OCI-LY3 (cell line): ENCODE measurements at regions not wholly inside any gene's neighbourhood (a gene's known extent, or its start where the extent isn't known, plus 50 kb on each side); places are given as distances from the start of the nearest gene placed in this dataset.

ENCODE experiments used
- H2AFZ ChIP-seq: fragments of 200-600, 300-600 bp; shearing (Covaris generic); 2 replicates; pipeline ENCODE4 v1.6.0; 2014; ENCODE audit warnings: antibody characterized with exemption, low read depth, low read length
- H3K27ac ChIP-seq: fragments of 200-600, 300-600 bp; sonication (generic); 2 replicates; pipeline ENCODE4 v1.5.1; 2014; ENCODE audit warnings: mild to moderate bottlenecking, low read length, moderate library complexity, mixed read lengths
- H3K27me3 ChIP-seq: fragments of 200-600, 300-600 bp; sonication (generic); 2 replicates; pipeline ENCODE4 v1.6.1; 2014; ENCODE audit warnings: low read depth, low read length, mixed read lengths
- H3K36me3 ChIP-seq: fragments of 200-600, 300-600 bp; sonication (generic); replicated peaks from 2 replicates; pipeline ENCODE3; 2014; ENCODE audit warnings: low read depth, low read length, mixed read lengths
- H3K4me1 ChIP-seq: fragments of 300-600, 200-600 bp; sonication (generic); 2 replicates; pipeline ENCODE4 v1.6.1; 2014; ENCODE audit warnings: low read length, mixed read lengths
- H3K4me2 ChIP-seq: fragments of 200-600, 300-600 bp; sonication (generic); 2 replicates; pipeline ENCODE4 v1.6.1; 2014; ENCODE audit warnings: low read length, mixed read lengths
- H3K4me3 ChIP-seq: fragments of 300-600, 200-600 bp; sonication (generic); 2 replicates; pipeline ENCODE4 v1.5.1; 2014; ENCODE audit warnings: antibody characterized with exemption, mild to moderate bottlenecking, low read length, moderate library complexity
- H3K79me2 ChIP-seq: fragments of 300-600, 200-600 bp; shearing (Covaris generic); 2 replicates; pipeline ENCODE4 v1.6.1; 2014; ENCODE audit warnings: mild to moderate bottlenecking, low read length, mixed read lengths
- H3K9ac ChIP-seq: fragments of 300-600, 200-600 bp; shearing (Covaris generic); 2 replicates; pipeline ENCODE4 v1.6.0; 2014; ENCODE audit warnings: mild to moderate bottlenecking, low read length, moderate library complexity
- H3K9me3 ChIP-seq: fragments of 200-600, 300-600 bp; shearing (Covaris generic); 2 replicates; pipeline ENCODE4 v1.6.1; 2014; ENCODE audit warnings: low read length, mixed read lengths; ENCODE audit not compliant: insufficient read depth
- H4K20me1 ChIP-seq: fragments of 200-600, 300-600 bp; sonication (generic); 2 replicates; pipeline ENCODE4 v1.6.1; 2016; ENCODE audit warnings: low read length, mixed read lengths; ENCODE audit not compliant: insufficient read depth
- EZH2phosphoT487 ChIP-seq: fragments of 200-600 bp; shearing (Covaris generic); IDR thresholded peaks from 2 replicates; pipeline ENCODE4 v1.6.1; 2018; ENCODE audit warnings: antibody characterized with exemption, mixed run types, low read depth
- TF ChIP-seq, protein P1 (sequence below): fragments of 200-600, 300-600 bp; sonication (generic); IDR thresholded peaks from 2 replicates; pipeline ENCODE4 v1.5.1; 2014; ENCODE audit warnings: antibody characterized with exemption, low read length, low read depth

DNA sequence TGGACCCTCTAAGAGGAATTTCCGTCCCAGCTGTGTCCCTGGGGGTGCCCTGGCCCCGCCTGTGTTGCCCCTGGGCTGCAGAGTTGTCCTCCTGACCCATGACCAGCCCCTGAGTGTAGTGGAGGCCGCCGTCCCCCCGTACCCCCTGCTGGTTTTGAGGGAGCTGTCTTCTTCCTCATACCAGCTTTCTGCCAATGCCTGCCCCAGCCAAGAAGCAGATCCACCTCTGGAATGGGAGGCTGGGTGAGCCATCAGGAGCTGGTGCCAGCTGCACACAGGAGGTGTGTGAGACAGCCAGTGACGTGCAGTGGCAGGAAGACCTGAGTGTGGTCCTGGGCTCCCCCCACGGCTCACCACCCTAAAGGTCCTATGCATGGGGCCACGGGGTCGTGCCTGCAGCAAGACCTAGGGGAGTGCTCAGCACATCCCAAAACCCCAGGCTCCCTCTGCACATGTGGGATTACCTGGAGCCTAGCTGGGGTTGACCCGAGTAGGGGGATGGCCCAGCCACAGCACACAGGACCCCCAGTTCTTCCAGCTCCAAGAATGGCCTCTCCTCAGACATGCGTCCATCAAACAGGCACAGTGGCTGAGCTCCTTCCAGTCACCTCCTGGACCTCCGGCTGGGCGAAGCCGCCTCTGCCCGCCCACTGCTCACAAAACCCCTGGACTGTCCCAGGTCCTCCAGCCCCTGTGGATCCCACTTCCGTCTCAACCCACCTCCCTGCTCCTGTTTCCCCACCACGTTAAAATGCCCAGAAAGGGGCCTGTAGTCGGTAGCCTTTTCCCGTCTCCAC lies 647.6 kb downstream of the BRD1 start:
- Histone ChIP-seq H3K4me2 (no peak overlapping the region), H4K20me1 (no peaks in the 10 kb centered on the region), H3K27me3 (no peaks in the 10 kb centered on the region), H3K9ac (no peak overlapping the region), H3K79me2 (no peaks in the 10 kb centered on the region), H3K9me3 (no peaks in the 10 kb centered on the region), H3K27ac (no peak overlapping the region), H3K36me3 (no peaks in the 10 kb centered on the region), H3K4me1 (no peaks in the 10 kb centered on the region), H2AFZ (no peak overlapping the region), H3K4me3 (no peak overlapping the region)
- TF ChIP-seq, protein P1, sequence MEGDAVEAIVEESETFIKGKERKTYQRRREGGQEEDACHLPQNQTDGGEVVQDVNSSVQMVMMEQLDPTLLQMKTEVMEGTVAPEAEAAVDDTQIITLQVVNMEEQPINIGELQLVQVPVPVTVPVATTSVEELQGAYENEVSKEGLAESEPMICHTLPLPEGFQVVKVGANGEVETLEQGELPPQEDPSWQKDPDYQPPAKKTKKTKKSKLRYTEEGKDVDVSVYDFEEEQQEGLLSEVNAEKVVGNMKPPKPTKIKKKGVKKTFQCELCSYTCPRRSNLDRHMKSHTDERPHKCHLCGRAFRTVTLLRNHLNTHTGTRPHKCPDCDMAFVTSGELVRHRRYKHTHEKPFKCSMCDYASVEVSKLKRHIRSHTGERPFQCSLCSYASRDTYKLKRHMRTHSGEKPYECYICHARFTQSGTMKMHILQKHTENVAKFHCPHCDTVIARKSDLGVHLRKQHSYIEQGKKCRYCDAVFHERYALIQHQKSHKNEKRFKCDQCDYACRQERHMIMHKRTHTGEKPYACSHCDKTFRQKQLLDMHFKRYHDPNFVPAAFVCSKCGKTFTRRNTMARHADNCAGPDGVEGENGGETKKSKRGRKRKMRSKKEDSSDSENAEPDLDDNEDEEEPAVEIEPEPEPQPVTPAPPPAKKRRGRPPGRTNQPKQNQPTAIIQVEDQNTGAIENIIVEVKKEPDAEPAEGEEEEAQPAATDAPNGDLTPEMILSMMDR, result no peak
- no peak for TF ChIP-seq EZH2phosphoT487

- Histone ChIP-seq H3K4me2 (no peak overlapping the region), H2AFZ (no peak overlapping the region), H3K27ac (no peak overlapping the region)
Observed at GRCh38 chr22:49179175-49179574, 648.5 kb downstream of the BRD1 start.

DNA sequence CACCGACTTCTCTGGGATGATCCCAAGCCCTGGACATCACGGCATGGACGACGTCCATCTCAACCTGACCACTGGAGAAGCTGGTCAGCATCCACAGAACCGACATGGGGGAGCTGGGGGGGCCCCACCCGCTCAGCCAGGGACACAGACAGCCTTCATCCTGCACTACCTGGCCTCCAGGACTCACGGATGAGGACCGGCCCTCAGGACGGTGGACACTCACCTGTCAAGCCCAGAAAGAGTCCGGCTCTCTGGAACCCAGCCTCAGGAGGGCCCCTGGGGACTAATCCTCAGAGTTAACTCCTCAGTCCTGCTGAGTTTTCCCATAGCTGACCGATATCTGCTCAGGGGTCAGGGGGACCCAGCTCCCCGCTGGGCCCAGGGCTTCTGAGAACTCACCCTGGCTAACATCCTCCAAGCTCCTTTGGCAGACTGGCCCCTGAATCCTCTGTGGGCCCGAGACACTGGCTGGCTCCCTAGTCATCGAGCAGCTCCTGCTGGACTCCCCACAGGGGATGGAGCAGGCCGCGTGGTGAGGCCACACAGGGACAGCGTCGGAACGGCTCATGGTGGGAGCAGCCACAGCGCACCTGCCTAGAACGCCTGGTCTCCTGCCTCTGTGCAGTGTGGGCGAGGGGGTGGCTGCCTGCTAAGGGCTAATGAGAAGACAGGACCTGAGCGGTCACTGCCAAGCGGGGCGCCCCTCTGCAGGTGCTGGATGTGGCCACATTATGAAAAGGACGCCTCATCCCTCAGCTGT lies 649.2 kb downstream of the BRD1 start:
- H3K36me3 ChIP-seq, result no peaks in the 10 kb centered on the region
- H3K9ac ChIP-seq, result no peak overlapping the region
- H2AFZ ChIP-seq, result no peak overlapping the region
- no peak overlapping the region for H3K27ac ChIP-seq
- H4K20me1 ChIP-seq, result no peaks in the 10 kb centered on the region
- no peaks in the 10 kb centered on the region for H3K9me3 ChIP-seq
- no peaks in the 10 kb centered on the region for H3K79me2 ChIP-seq
- H3K4me1 ChIP-seq, result no peaks in the 10 kb centered on the region
- no peak overlapping the region for H3K4me2 ChIP-seq
- TF ChIP-seq, protein P1, result no peak
- TF ChIP-seq EZH2phosphoT487, result no peak
- H3K4me3 ChIP-seq, result no peak overlapping the region
- no peaks in the 10 kb centered on the region for H3K27me3 ChIP-seq

More at GRCh38 chr22:49179175-49179574, 648.5 kb downstream of the BRD1 start:
- Histone ChIP-seq H3K9ac (no peak overlapping the region), H3K4me3 (no peak overlapping the region), H3K9me3 (no peaks in the 10 kb centered on the region), H3K79me2 (no peaks in the 10 kb centered on the region), H3K27me3 (no peaks in the 10 kb centered on the region), H3K36me3 (no peaks in the 10 kb centered on the region), H3K4me1 (no peaks in the 10 kb centered on the region), H4K20me1 (no peaks in the 10 kb centered on the region)
- TF ChIP-seq, protein P1, result no peak
- TF ChIP-seq EZH2phosphoT487, result no peak

GRCh38 chr22:49177666-49178065 lies 650.0 kb downstream of the BRD1 start:
- no peaks in the 10 kb centered on the region for H3K27me3 ChIP-seq
- no peaks in the 10 kb centered on the region for H3K4me1 ChIP-seq
- H3K9ac ChIP-seq, result no peak overlapping the region
- no peaks in the 10 kb centered on the region for H3K36me3 ChIP-seq
- H3K4me2 ChIP-seq, result no peak overlapping the region
- no peak overlapping the region for H2AFZ ChIP-seq
- H4K20me1 ChIP-seq, result no peaks in the 10 kb centered on the region
- TF ChIP-seq, protein P1, result no peak
- H3K79me2 ChIP-seq, result no peaks in the 10 kb centered on the region
- no peaks in the 10 kb centered on the region for H3K9me3 ChIP-seq
- H3K4me3 ChIP-seq, result no peak overlapping the region
- H3K27ac ChIP-seq, result no peak overlapping the region
